OCI-LY1 (cell line): ENCODE measurements at regions not wholly inside any gene's neighbourhood (a gene's known extent, or its start where the extent isn't known, plus 50 kb on each side); places are given as distances from the start of the nearest gene placed in this dataset.

Experiments
- CTCF ChIP-seq: fragments of 200-600 bp; sonication (generic), shearing (Covaris generic); IDR thresholded peaks from 2 replicates; pipeline ENCODE4 v1.5.1; 2017; ENCODE audit warnings: mild to moderate bottlenecking, antibody characterized with exemption, low read length, moderate library complexity, mixed read lengths
- EZH2 ChIP-seq: fragments of 200-600 bp; sonication (generic), shearing (Covaris generic); IDR thresholded peaks from 2 replicates; pipeline ENCODE4 v1.8.0; 2017; ENCODE audit warnings: borderline replicate concordance, mixed run types, mild to moderate bottlenecking, antibody characterized with exemption, low read length, moderate library complexity, mixed read lengths

GRCh38 chr21:17402937-17403336 lies 109.9 kb upstream of the CXADR start:
- TF ChIP-seq CTCF: no peak
- no peak for TF ChIP-seq EZH2
